Transverse colon (tissue), 4 donors: ENCODE measurements at regions not wholly inside any gene's neighbourhood (a gene's known extent, or its start where the extent isn't known, plus 50 kb on each side); places are given as distances from the start of the nearest gene placed in this dataset.

Experiments used
- DNase-seq: peaks from one replicate; pipeline ENCODE4 v3.0.0-alpha.2; 2019
- H3K27ac ChIP-seq, 4 donors: fragments of 200-600 bp; sonication (generic); 2 replicates each; pipeline ENCODE4 v1.5.1; 2016 to 2018; ENCODE audit warnings: inconsistent platforms in 4 of 4
- H3K27me3 ChIP-seq: fragments of 200-600 bp; sonication (generic); 2 replicates; pipeline ENCODE4 v1.5.1; 2017; ENCODE audit warnings: inconsistent platforms
- H3K36me3 ChIP-seq, 4 donors: fragments of 200-600 bp; sonication (generic); 2 replicates each; pipeline ENCODE4 v1.5.1; 2017 to 2019; ENCODE audit warnings: inconsistent platforms in 4 of 4
- H3K4me1 ChIP-seq, 4 donors: fragments of 200-600 bp; sonication (generic); 2 replicates each; pipeline ENCODE4 v1.5.1; 2017 to 2020; ENCODE audit warnings: inconsistent platforms in 4 of 4
- H3K4me3 ChIP-seq, 4 donors: fragments of 200-600 bp; sonication (generic); 1 replicate in 1 of 4; 2 replicates in 3 of 4; pipeline versions ENCODE4 v1.5.1 to v1.6.1; 2017 to 2019; ENCODE audit warnings: inconsistent platforms in 4 of 4
- H3K9me3 ChIP-seq, 2 donors: fragments of 200-600 bp; sonication (generic); 2 replicates each; pipeline ENCODE4 v1.5.1; 2017 to 2019; ENCODE audit warnings: inconsistent platforms in 2 of 2
- CTCF ChIP-seq, 5 experiments: fragments of 200-600 bp in 3 of 5; fragments of 450-650 bp in 2 of 5; sonication (generic) in 3 of 5; IDR thresholded peaks; 1 replicate in 2 of 5; 2 replicates in 3 of 5; pipeline ENCODE4 v1.5.1; 2016 to 2017; ENCODE audit warnings: antibody characterized with exemption in 5 of 5, inconsistent platforms in 3 of 5, mild to moderate bottlenecking in 2 of 5, moderate library complexity in 1 of 5
- EP300 ChIP-seq: sonication (generic); formaldehyde crosslinking; IDR thresholded peaks from one replicate; pipeline ENCODE4 v1.6.1; 2017; ENCODE audit warnings: antibody characterized with exemption, low read depth
- POLR2A ChIP-seq: fragments of 450-650 bp; IDR thresholded peaks from one replicate; pipeline ENCODE4 v1.6.1; 2016; ENCODE audit warnings: antibody characterized with exemption, mild to moderate bottlenecking, moderate library complexity
- POLR2AphosphoS5 ChIP-seq, 3 donors: sonication (generic); formaldehyde crosslinking; IDR thresholded peaks; one replicate each; pipeline ENCODE4 v1.6.1; 2016; ENCODE audit warnings: antibody characterized with exemption in 3 of 3
- WGBS, 2 donors: methylation state at CpG; one replicate each; pipeline ENCODE4 v1.1.5; 2018; ENCODE audit warnings: low coverage in 1 of 2; 5-methylcytosine and 5-hydroxymethylcytosine counted together
- in situ Hi-C, 4 donors: fragments of 200-750 bp; cut with MboI; loops; one replicate each; pipeline versions ENCODE4 v1.15.0 to v1.15.1; 2017; ENCODE audit warnings: low sequenced_read_pairs in 3 of 4, low pct_ligation_motif_present in 1 of 4, low pct_unique_long_range_greater_than_20kb in 1 of 4
- intact Hi-C: fragments of 100-400 bp; cut with DNase I; formaldehyde crosslinking; loops from one replicate; pipeline ENCODE4 v1.15.1; 2023; ENCODE audit warnings: low total_unique reads

- Histone ChIP-seq H3K27ac (no peak overlapping the region), H3K9me3 (no peaks in the 10 kb centered on the region), H3K4me1 (no peaks in the 10 kb centered on the region), H3K4me3 (no peak overlapping the region), H3K27me3 (no peaks in the 10 kb centered on the region), H3K36me3 (no peaks in the 10 kb centered on the region)
- intact Hi-C loops: no loop called here
- in situ Hi-C loops: no loop called here
- DNase-seq: no peak
- TF ChIP-seq POLR2A: no peak
- no peak for TF ChIP-seq EP300
- no peak for TF ChIP-seq POLR2AphosphoS5 (IDR thresholded peaks at IDR 0.05)
- no peak for TF ChIP-seq CTCF (IDR thresholded peaks at IDR 0.05)
- 95 to 100% methylated on average over 1 to 2 of the region's 2 CpGs for WGBS, 2 donors
Measured at GRCh38 chr6:147053311-147053921, 150.8 kb upstream of the STXBP5 start.

DNA sequence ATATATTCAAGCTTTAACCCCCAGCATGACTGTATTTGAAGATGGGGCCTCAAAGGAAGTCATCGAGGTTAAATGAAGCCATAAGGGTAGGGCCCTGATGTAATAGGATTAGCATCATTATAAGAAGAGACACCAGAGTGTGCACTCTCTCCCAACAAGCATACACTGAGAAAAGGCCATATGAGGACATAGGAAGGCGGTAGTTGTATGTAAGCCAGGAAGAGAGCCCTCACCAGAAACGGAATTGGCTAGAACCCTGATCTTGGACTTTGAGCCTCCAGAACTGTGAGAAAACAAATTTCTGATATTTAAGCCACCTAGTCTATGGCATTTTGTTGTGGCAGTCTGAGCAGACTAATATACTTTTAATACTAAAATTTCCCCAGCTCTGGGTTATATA is 150.1 kb upstream of the STXBP5 start:
- no peak overlapping the region for H3K27ac ChIP-seq
- intact Hi-C loops (no loop called here), in situ Hi-C loops (no loop called here)
- H3K4me3 ChIP-seq: no peak overlapping the region
- H3K36me3 ChIP-seq: no peaks in the 10 kb centered on the region
- 85% methylated on average over 3 of the region's 3 CpGs for WGBS, 2 donors
- H3K4me1 ChIP-seq: no peaks in the 10 kb centered on the region
- DNase-seq: no peak
- no peaks in the 10 kb centered on the region for H3K9me3 ChIP-seq
- TF ChIP-seq POLR2AphosphoS5 (IDR thresholded peaks at IDR 0.05) (no peak), POLR2A (no peak), CTCF (IDR thresholded peaks at IDR 0.05) (no peak)
- no peaks in the 10 kb centered on the region for H3K27me3 ChIP-seq

GRCh38 chr6:147054871-147055270 is 149.3 kb upstream of the STXBP5 start:
- Histone ChIP-seq H3K4me1 (no peaks in the 10 kb centered on the region), H3K36me3 (no peaks in the 10 kb centered on the region), H3K4me3 (no peak overlapping the region), H3K27ac (no peak overlapping the region), H3K27me3 (no peaks in the 10 kb centered on the region), H3K9me3 (no peaks in the 10 kb centered on the region)
- WGBS, 2 donors: 83 to 92% methylated on average over 2 to 3 of the region's 3 CpGs
- no peak for DNase-seq
- intact Hi-C loops (no loop called here), in situ Hi-C loops (no loop called here)
- no peak for TF ChIP-seq POLR2AphosphoS5 (IDR thresholded peaks at IDR 0.05)

- H3K9me3 ChIP-seq: no peaks in the 10 kb centered on the region
- WGBS, 2 donors: 82 to 84% methylated on average over 6 to 8 of the region's 8 CpGs
Measured at GRCh38 chr6:147055821-147056392, 148.3 kb upstream of the STXBP5 start.

More at GRCh38 chr6:147055821-147056392, 148.3 kb upstream of the STXBP5 start:
- H3K27ac ChIP-seq: no peak overlapping the region
- H3K4me3 ChIP-seq: no peak overlapping the region
- TF ChIP-seq CTCF (IDR thresholded peaks at IDR 0.05): no peak
- no peak for TF ChIP-seq POLR2A
- TF ChIP-seq POLR2AphosphoS5 (IDR thresholded peaks at IDR 0.05): no peak
- no peak for TF ChIP-seq EP300
- in situ Hi-C loops (no loop called here), intact Hi-C loops (no loop called here)
- no peak for DNase-seq
- H3K36me3 ChIP-seq: no peaks in the 10 kb centered on the region
- no peaks in the 10 kb centered on the region for H3K4me1 ChIP-seq
- H3K27me3 ChIP-seq: no peaks in the 10 kb centered on the region
